ENCODE measurements at regions not wholly inside any gene's neighbourhood (a gene's known extent, or its start where the extent isn't known, plus 50 kb on each side); places are given as distances from the start of the nearest gene placed in this dataset.

GRCh38 chr6:139447656-139447975 lies 73.2 kb upstream of the CITED2 start:
- TF ChIP-seq CTCF (IDR thresholded peaks at IDR 0.05) (no peak), POLR2A (IDR thresholded peaks at IDR 0.05) (no peak)

All from heart left ventricle (tissue), 13 donors.